Fibroblast of lung (primary cell): ENCODE measurements at regions not wholly inside any gene's neighbourhood (a gene's known extent, or its start where the extent isn't known, plus 50 kb on each side); places are given as distances from the start of the nearest gene placed in this dataset.

ENCODE experiments used
- DNase-seq, 2 donors: peaks; one replicate each; pipeline versions ENCODE4 v3.0.0 to v3.0.0-alpha.2; 2010; ENCODE audit warnings: low read depth in 2 of 2
- H2AFZ ChIP-seq: 2 replicates; pipeline ENCODE4 v1.5.1; 2012; ENCODE audit warnings: low read length, control low read depth, inconsistent platforms
- H3K27ac ChIP-seq: 2 replicates; pipeline ENCODE4 v1.5.1; 2011; ENCODE audit warnings: low read length, control low read depth; ENCODE audit not compliant: insufficient read depth
- H3K27me3 ChIP-seq: 2 replicates; pipeline ENCODE4 v1.5.1; 2011; ENCODE audit warnings: mild to moderate bottlenecking, low read length; ENCODE audit not compliant: control insufficient read depth, insufficient read depth
- H3K36me3 ChIP-seq: 2 replicates; pipeline ENCODE4 v1.5.1; 2011; ENCODE audit warnings: low read length; ENCODE audit not compliant: control insufficient read depth, insufficient read depth
- H3K4me1 ChIP-seq: 2 replicates; pipeline ENCODE4 v1.5.1; 2011; ENCODE audit warnings: low read length; ENCODE audit not compliant: control insufficient read depth, insufficient read depth; ENCODE audit errors: extremely low read depth
- H3K4me2 ChIP-seq: 2 replicates; pipeline ENCODE4 v1.5.1; 2011; ENCODE audit warnings: low read length, control low read depth; ENCODE audit not compliant: insufficient read depth; ENCODE audit errors: extremely low read depth
- H3K4me3 ChIP-seq, 4 experiments: fragments of 200-600 bp in 1 of 4; sonication (generic) in 1 of 4; replicated peaks in 1 of 4; 2 replicates each; pipeline ENCODE4 v1.5.1; 2011 to 2016; ENCODE audit warnings: low read length in 4 of 4, low read depth in 3 of 4, mild to moderate bottlenecking in 3 of 4, control low read depth in 2 of 4, inconsistent platforms in 1 of 4, mixed read lengths in 1 of 4; ENCODE audit not compliant: insufficient read depth in 1 of 4; ENCODE audit errors: control extremely low read depth in 1 of 4
- H3K79me2 ChIP-seq: 2 replicates; pipeline ENCODE4 v1.5.1; 2012; ENCODE audit warnings: mild to moderate bottlenecking, low read length, inconsistent platforms; ENCODE audit not compliant: control insufficient read depth, insufficient read depth
- H3K9ac ChIP-seq: 2 replicates; pipeline ENCODE4 v1.5.1; 2011; ENCODE audit warnings: mild to moderate bottlenecking, low read length, control low read depth; ENCODE audit not compliant: insufficient read depth
- H3K9me3 ChIP-seq: 2 replicates; pipeline ENCODE4 v1.5.1; 2012; ENCODE audit warnings: low read depth, low read length; ENCODE audit not compliant: control insufficient read depth, insufficient read depth
- H4K20me1 ChIP-seq: 2 replicates; pipeline ENCODE4 v1.5.1; 2011; ENCODE audit warnings: low read length; ENCODE audit not compliant: control insufficient read depth, insufficient read depth; ENCODE audit errors: extremely low read depth
- CTCF ChIP-seq, 2 donors: IDR thresholded peaks in 1 of 2; conservative IDR thresholded peaks in 1 of 2; 1 replicate in 1 of 2; 2 replicates in 1 of 2; pipeline ENCODE4 v1.5.1; 2011 to 2012; ENCODE audit warnings: low read length in 2 of 2, control low read depth in 1 of 2, inconsistent platforms in 1 of 2, low read depth in 1 of 2, mild to moderate bottlenecking in 1 of 2
- EZH2 ChIP-seq: IDR thresholded peaks from 2 replicates; pipeline ENCODE4 v1.5.1; 2012; ENCODE audit warnings: low read length, control low read depth, mild to moderate bottlenecking; ENCODE audit errors: missing control alignments

- Histone ChIP-seq H3K27ac (no peak overlapping the region), H3K9ac (no peak overlapping the region), H3K36me3 (no peaks in the 10 kb centered on the region), H3K4me3 (no peak overlapping the region), H4K20me1 (no peaks in the 10 kb centered on the region), H3K79me2 (no peaks in the 10 kb centered on the region), H3K4me2 (no peak overlapping the region), H3K27me3 (no peaks in the 10 kb centered on the region), H3K4me1 (no peaks in the 10 kb centered on the region), H2AFZ (no peak overlapping the region), H3K9me3 (no peaks in the 10 kb centered on the region)
- DNase-seq = no peak
- TF ChIP-seq EZH2 = no peak
- no peak for TF ChIP-seq CTCF (conservative IDR thresholded peaks at IDR 0.05 in 1 of 2, IDR thresholded peaks at IDR 0.05 in 1 of 2; ENCODE audit: low read depth in 1 of 2, low read length in 2 of 2)
These were observed 144.5 kb downstream of the ANKRD7 start for GRCh38 chr7:118368958-118369357.

GRCh38 chr7:118369987-118370386, 145.5 kb downstream of the ANKRD7 start:
- Histone ChIP-seq H3K36me3 (no peaks in the 10 kb centered on the region), H3K4me3 (no peak overlapping the region), H3K4me1 (no peaks in the 10 kb centered on the region), H2AFZ (no peak overlapping the region), H3K9me3 (no peaks in the 10 kb centered on the region), H4K20me1 (no peaks in the 10 kb centered on the region), H3K27me3 (no peaks in the 10 kb centered on the region), H3K9ac (no peak overlapping the region), H3K79me2 (no peaks in the 10 kb centered on the region), H3K4me2 (no peak overlapping the region), H3K27ac (no peak overlapping the region)
- DNase-seq = no peak
- no peak for TF ChIP-seq EZH2
- no peak for TF ChIP-seq CTCF (conservative IDR thresholded peaks at IDR 0.05 in 1 of 2, IDR thresholded peaks at IDR 0.05 in 1 of 2; ENCODE audit: low read depth in 1 of 2, low read length in 2 of 2)

GRCh38 chr7:118372530-118372929, 148.0 kb downstream of the ANKRD7 start:
- Histone ChIP-seq H3K27me3 (no peaks in the 10 kb centered on the region), H3K9me3 (no peaks in the 10 kb centered on the region), H3K9ac (no peak overlapping the region), H4K20me1 (no peaks in the 10 kb centered on the region), H2AFZ (no peak overlapping the region), H3K79me2 (no peaks in the 10 kb centered on the region), H3K36me3 (no peaks in the 10 kb centered on the region), H3K27ac (no peak overlapping the region), H3K4me2 (no peak overlapping the region), H3K4me1 (no peaks in the 10 kb centered on the region), H3K4me3 (no peak overlapping the region)
- TF ChIP-seq EZH2 (no peak), CTCF (conservative IDR thresholded peaks at IDR 0.05 in 1 of 2, IDR thresholded peaks at IDR 0.05 in 1 of 2; ENCODE audit: low read depth in 1 of 2, low read length in 2 of 2) (no peak)
- DNase-seq = peak; percentile 16 to 68
